ENCODE measurements at regions not wholly inside any gene's neighbourhood (a gene's known extent, or its start where the extent isn't known, plus 50 kb on each side); places are given as distances from the start of the nearest gene placed in this dataset.

DNA sequence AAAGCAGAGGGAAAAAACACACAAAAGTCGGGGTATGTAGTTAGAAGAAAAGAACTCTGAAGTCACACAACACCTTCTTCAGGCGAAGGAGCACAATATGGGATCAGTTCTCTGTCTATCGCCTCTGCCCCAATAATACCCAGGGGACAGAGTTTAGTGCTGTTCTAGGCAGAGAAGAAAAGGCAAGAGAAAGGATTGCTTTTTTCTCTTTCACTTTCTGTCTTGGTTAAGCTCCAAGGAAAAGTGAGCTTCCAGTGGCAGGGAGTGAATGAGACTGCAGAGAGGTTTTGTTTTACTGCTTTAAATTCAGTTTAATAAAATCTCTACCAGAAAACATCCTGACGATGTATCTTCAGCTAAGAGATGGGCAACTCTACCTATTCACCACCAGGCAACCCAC lies 86.6 kb upstream of the STXBP5 start:
- TF ChIP-seq CTCF (IDR thresholded peaks at IDR 0.05 in 8 of 11, conservative IDR thresholded peaks at IDR 0.05 in 3 of 11): no peak
- no peak for TF ChIP-seq POLR2AphosphoS5 (IDR thresholded peaks at IDR 0.05)

Data from spleen (tissue), 7 donors.